Glutamatergic neuron (in vitro differentiated cells): ENCODE measurements at regions not wholly inside any gene's neighbourhood (a gene's known extent, or its start where the extent isn't known, plus 50 kb on each side); places are given as distances from the start of the nearest gene placed in this dataset.
A peak's percentile ranks its signal among the peaks of the same experiment; 100 is the strongest.

Experiments
- DNase-seq: peaks from one replicate; pipeline ENCODE4 v3.0.0; 2022
- H3K27ac Mint-ChIP-seq: one replicate; pipeline ENCODE4 v1.8.0; 2020; ENCODE audit warnings: mild to moderate bottlenecking, mixed read lengths, inconsistent platforms; ENCODE audit not compliant: unreplicated experiment
- H3K27me3 Mint-ChIP-seq: one replicate; pipeline ENCODE4 v1.8.0; 2020; ENCODE audit warnings: mild to moderate bottlenecking, moderate library complexity, mixed read lengths, inconsistent platforms; ENCODE audit not compliant: unreplicated experiment
- H3K36me3 Mint-ChIP-seq: one replicate; pipeline ENCODE4 v1.8.0; 2020; ENCODE audit warnings: mild to moderate bottlenecking, mixed read lengths, inconsistent platforms; ENCODE audit not compliant: unreplicated experiment
- H3K4me1 Mint-ChIP-seq: one replicate; pipeline ENCODE4 v1.8.0; 2020; ENCODE audit warnings: mild to moderate bottlenecking, low read depth, mixed read lengths, inconsistent platforms; ENCODE audit not compliant: unreplicated experiment
- H3K4me3 Mint-ChIP-seq: one replicate; pipeline ENCODE4 v1.8.0; 2020; ENCODE audit warnings: mild to moderate bottlenecking, mixed read lengths, inconsistent platforms; ENCODE audit not compliant: unreplicated experiment
- H3K9me3 Mint-ChIP-seq: one replicate; pipeline ENCODE4 v1.8.0; 2020; ENCODE audit warnings: mild to moderate bottlenecking, moderate library complexity, mixed read lengths, inconsistent platforms; ENCODE audit not compliant: unreplicated experiment
- CTCF ChIP-seq: fragments of 200-600 bp; sonication (generic); IDR thresholded peaks from one replicate; pipeline ENCODE4 v1.5.0; 2021; ENCODE audit not compliant: partially characterized antibody, unreplicated experiment

GRCh38 chr6:43909474-43910148 is 139.6 kb downstream of the VEGFA start:
- no peak overlapping the region for H3K4me3 Mint-ChIP-seq
- peaks cover 5% of the 10 kb centered on the region for H3K27me3 Mint-ChIP-seq
- H3K36me3 Mint-ChIP-seq: no peaks in the 10 kb centered on the region
- no peak for TF ChIP-seq CTCF
- no peaks in the 10 kb centered on the region for H3K9me3 Mint-ChIP-seq
- DNase-seq: no peak
- H3K27ac Mint-ChIP-seq: no peak overlapping the region
- H3K4me1 Mint-ChIP-seq: peaks cover 6% of the 10 kb centered on the region

- peaks cover 7% of the 10 kb centered on the region for H3K27me3 Mint-ChIP-seq
- H3K9me3 Mint-ChIP-seq: no peaks in the 10 kb centered on the region
- H3K27ac Mint-ChIP-seq: no peak overlapping the region
- DNase-seq: peak; percentile 34
- no peak overlapping the region for H3K4me3 Mint-ChIP-seq
- H3K4me1 Mint-ChIP-seq: peaks cover 6% of the 10 kb centered on the region
- no peaks in the 10 kb centered on the region for H3K36me3 Mint-ChIP-seq
- TF ChIP-seq CTCF: no peak
Observed at GRCh38 chr6:43907789-43908472, 137.9 kb downstream of the VEGFA start.

GRCh38 chr6:43907312-43907711 is 137.3 kb downstream of the VEGFA start:
- no peak for DNase-seq
- Mint-ChIP-seq H3K9me3 (no peaks in the 10 kb centered on the region), H3K27me3 (peaks cover 7% of the 10 kb centered on the region), H3K27ac (no peak overlapping the region), H3K4me1 (peaks cover 6% of the 10 kb centered on the region), H3K4me3 (no peak overlapping the region), H3K36me3 (no peaks in the 10 kb centered on the region)
- no peak for TF ChIP-seq CTCF

GRCh38 chr6:43904311-43905123 is 134.5 kb downstream of the VEGFA start:
- no peaks in the 10 kb centered on the region for H3K36me3 Mint-ChIP-seq
- H3K4me3 Mint-ChIP-seq: no peak overlapping the region
- peaks cover 2% of the 10 kb centered on the region for H3K27me3 Mint-ChIP-seq
- no peaks in the 10 kb centered on the region for H3K9me3 Mint-ChIP-seq
- no peak for TF ChIP-seq CTCF
- peaks cover 10% of the 10 kb centered on the region for H3K4me1 Mint-ChIP-seq
- DNase-seq: no peak
- no peak overlapping the region for H3K27ac Mint-ChIP-seq
